ENCODE measurements at regions not wholly inside any gene's neighbourhood (a gene's known extent, or its start where the extent isn't known, plus 50 kb on each side); places are given as distances from the start of the nearest gene placed in this dataset.

- Mint-ChIP-seq H3K9me3 (ENCODE audit: unreplicated experiment) (no peaks in the 10 kb centered on the region), H3K36me3 (ENCODE audit: low read depth, unreplicated experiment) (no peaks in the 10 kb centered on the region), H3K4me1 (ENCODE audit: unreplicated experiment) (no peaks in the 10 kb centered on the region), H3K4me3 (ENCODE audit: unreplicated experiment) (no peak overlapping the region), H3K27me3 (ENCODE audit: unreplicated experiment) (no peaks in the 10 kb centered on the region), H3K27ac (ENCODE audit: unreplicated experiment) (no peak overlapping the region)
- no peak for TF ChIP-seq CTCF (IDR thresholded peaks at IDR 0.05; ENCODE audit: unreplicated experiment)
- no peak for DNase-seq (ENCODE audit: low spot score)
Measured at GRCh38 chr10:10389182-10389581, 628.5 kb upstream of the CELF2 start.

GRCh38 chr10:10392511-10392910 lies 625.2 kb upstream of the CELF2 start:
- H3K27ac Mint-ChIP-seq (ENCODE audit: unreplicated experiment): no peak overlapping the region
- H3K27me3 Mint-ChIP-seq (ENCODE audit: unreplicated experiment): no peaks in the 10 kb centered on the region
- no peak for DNase-seq (ENCODE audit: low spot score)
- TF ChIP-seq CTCF (IDR thresholded peaks at IDR 0.05; ENCODE audit: unreplicated experiment): no peak
- no peaks in the 10 kb centered on the region for H3K4me1 Mint-ChIP-seq (ENCODE audit: unreplicated experiment)
- no peaks in the 10 kb centered on the region for H3K9me3 Mint-ChIP-seq (ENCODE audit: unreplicated experiment)
- no peak overlapping the region for H3K4me3 Mint-ChIP-seq (ENCODE audit: unreplicated experiment)
- H3K36me3 Mint-ChIP-seq (ENCODE audit: low read depth, unreplicated experiment): no peaks in the 10 kb centered on the region

- no peak for TF ChIP-seq CTCF (IDR thresholded peaks at IDR 0.05; ENCODE audit: unreplicated experiment)
- no peak for DNase-seq (ENCODE audit: low spot score)
- Mint-ChIP-seq H3K9me3 (ENCODE audit: unreplicated experiment) (no peaks in the 10 kb centered on the region), H3K27me3 (ENCODE audit: unreplicated experiment) (peaks cover 2% of the 10 kb centered on the region), H3K36me3 (ENCODE audit: low read depth, unreplicated experiment) (no peaks in the 10 kb centered on the region), H3K4me1 (ENCODE audit: unreplicated experiment) (no peaks in the 10 kb centered on the region), H3K27ac (ENCODE audit: unreplicated experiment) (no peak overlapping the region), H3K4me3 (ENCODE audit: unreplicated experiment) (no peak overlapping the region)
Measured at GRCh38 chr10:10394933-10395658, 622.6 kb upstream of the CELF2 start.

DNA sequence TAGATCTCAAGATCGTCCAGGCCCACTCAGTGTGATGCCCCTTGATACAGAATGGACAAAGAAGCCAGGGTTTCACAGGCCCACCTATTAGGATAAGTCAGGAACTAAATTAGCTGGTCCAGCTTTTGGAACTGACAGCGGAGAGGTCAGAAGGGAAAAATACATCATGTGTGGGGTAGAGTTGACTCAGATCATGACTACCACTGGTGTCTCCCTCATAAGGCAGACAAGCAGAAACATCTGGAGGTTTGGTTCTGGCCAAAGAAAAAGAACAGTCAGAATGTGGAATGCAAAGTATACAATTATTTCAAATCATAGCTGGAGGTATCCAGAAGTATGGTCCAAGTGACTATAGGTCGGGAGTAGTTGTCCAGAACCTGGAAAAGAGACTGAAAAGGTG lies 621.1 kb upstream of the CELF2 start:
- Mint-ChIP-seq H3K36me3 (ENCODE audit: low read depth, unreplicated experiment) (no peaks in the 10 kb centered on the region), H3K9me3 (ENCODE audit: unreplicated experiment) (no peaks in the 10 kb centered on the region), H3K27ac (ENCODE audit: unreplicated experiment) (no peak overlapping the region), H3K27me3 (ENCODE audit: unreplicated experiment) (peaks cover 2% of the 10 kb centered on the region), H3K4me3 (ENCODE audit: unreplicated experiment) (no peak overlapping the region), H3K4me1 (ENCODE audit: unreplicated experiment) (no peaks in the 10 kb centered on the region)
- no peak for DNase-seq (ENCODE audit: low spot score)
- no peak for TF ChIP-seq CTCF (IDR thresholded peaks at IDR 0.05; ENCODE audit: unreplicated experiment)

DNA sequence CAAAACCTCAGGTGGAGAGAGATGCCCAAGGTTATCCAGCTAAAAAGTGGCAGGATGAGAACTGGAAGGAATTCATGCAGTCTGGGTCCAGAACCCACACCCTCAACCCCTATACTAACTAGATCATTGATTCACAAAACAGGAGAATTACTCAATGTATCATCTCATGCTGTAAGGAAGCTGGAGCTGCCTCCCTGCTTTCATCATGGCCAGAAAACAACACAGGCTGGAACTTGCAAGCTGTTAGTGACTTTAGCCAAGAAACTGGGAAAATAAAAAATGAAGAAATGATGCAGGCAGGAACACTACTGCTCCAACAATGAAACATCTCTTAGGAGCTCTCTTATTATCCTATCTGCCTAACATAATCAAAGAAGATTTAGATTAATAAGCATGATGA lies 619.8 kb upstream of the CELF2 start:
- no peak for DNase-seq (ENCODE audit: low spot score)
- no peaks in the 10 kb centered on the region for H3K36me3 Mint-ChIP-seq (ENCODE audit: low read depth, unreplicated experiment)
- no peaks in the 10 kb centered on the region for H3K9me3 Mint-ChIP-seq (ENCODE audit: unreplicated experiment)
- H3K4me3 Mint-ChIP-seq (ENCODE audit: unreplicated experiment): no peak overlapping the region
- H3K27ac Mint-ChIP-seq (ENCODE audit: unreplicated experiment): no peak overlapping the region
- no peaks in the 10 kb centered on the region for H3K4me1 Mint-ChIP-seq (ENCODE audit: unreplicated experiment)
- no peak for TF ChIP-seq CTCF (IDR thresholded peaks at IDR 0.05; ENCODE audit: unreplicated experiment)
- H3K27me3 Mint-ChIP-seq (ENCODE audit: unreplicated experiment): peaks cover 2% of the 10 kb centered on the region
